HL-60 (cell line): ENCODE measurements at regions not wholly inside any gene's neighbourhood (a gene's known extent, or its start where the extent isn't known, plus 50 kb on each side); places are given as distances from the start of the nearest gene placed in this dataset.

Source experiments
- DNase-seq, 2 experiments: peaks; one replicate each; pipeline ENCODE4 v3.0.0-alpha.2; 2010 to 2020; ENCODE audit warnings: low read depth in 1 of 2, low spot score in 1 of 2
- H3K27ac ChIP-seq: fragments of 250-450 bp; sonication (Bioruptor Pico); replicated peaks from 2 replicates; pipeline ENCODE4 v1.5.1; 2020; ENCODE audit warnings: mild to moderate bottlenecking, moderate library complexity
- H3K27me3 ChIP-seq: fragments of 250-450 bp; sonication (Bioruptor Pico); 2 replicates; pipeline ENCODE4 v1.5.1; 2021; ENCODE audit warnings: mild to moderate bottlenecking, moderate library complexity; ENCODE audit not compliant: insufficient read depth, poor library complexity, severe bottlenecking
- H3K4me3 ChIP-seq: replicated peaks from 2 replicates; pipeline ENCODE4 v1.5.1; 2011; ENCODE audit warnings: mild to moderate bottlenecking, control low read depth, low read length; ENCODE audit not compliant: insufficient read depth
- CTCF ChIP-seq: IDR thresholded peaks from one replicate; pipeline ENCODE4 v1.5.1; 2011; ENCODE audit warnings: low read length, control low read depth, inconsistent platforms; ENCODE audit not compliant: insufficient read depth
- GABPA ChIP-seq: IDR thresholded peaks from 2 replicates; pipeline ENCODE4 v1.6.1; 2012; ENCODE audit warnings: low read depth
- POLR2AphosphoS5 ChIP-seq: IDR thresholded peaks from 2 replicates; pipeline ENCODE4 v1.6.1; 2012; ENCODE audit warnings: low read depth
- REST ChIP-seq: IDR thresholded peaks from 2 replicates; pipeline ENCODE4 v1.6.1; 2012; ENCODE audit warnings: low read depth; ENCODE audit not compliant: insufficient replicate concordance
- SPI1 ChIP-seq: IDR thresholded peaks from 2 replicates; pipeline ENCODE4 v1.6.1; 2012; ENCODE audit warnings: low read depth, mild to moderate bottlenecking, borderline replicate concordance

GRCh38 chr13:39840201-39840600 lies 184.7 kb downstream of the COG6 start:
- H3K27me3 ChIP-seq, result peaks cover 2% of the 10 kb centered on the region
- TF ChIP-seq SPI1 (no peak), REST (no peak), GABPA (no peak)
- no peak overlapping the region for H3K27ac ChIP-seq
- H3K4me3 ChIP-seq, result no peak overlapping the region
- DNase-seq, result no peak

- Histone ChIP-seq H3K27ac (no peak overlapping the region), H3K27me3 (peaks cover 2% of the 10 kb centered on the region), H3K4me3 (no peak overlapping the region)
- no peak for TF ChIP-seq REST
- no peak for TF ChIP-seq SPI1
- no peak for TF ChIP-seq CTCF
- DNase-seq, result no peak
These were observed 191.9 kb downstream of the COG6 start for GRCh38 chr13:39847336-39847735.

GRCh38 chr13:39855236-39855635 lies 199.8 kb downstream of the COG6 start:
- peaks cover 2% of the 10 kb centered on the region for H3K27me3 ChIP-seq
- TF ChIP-seq CTCF (no peak), POLR2AphosphoS5 (no peak), SPI1 (no peak), GABPA (no peak), REST (no peak)
- DNase-seq, result no peak
- H3K4me3 ChIP-seq, result no peak overlapping the region
- H3K27ac ChIP-seq, result no peak overlapping the region

GRCh38 chr13:39856714-39857113 lies 201.3 kb downstream of the COG6 start:
- Histone ChIP-seq H3K4me3 (no peak overlapping the region), H3K27ac (no peak overlapping the region), H3K27me3 (peaks cover 2% of the 10 kb centered on the region)
- no peak for DNase-seq
- TF ChIP-seq GABPA (no peak), POLR2AphosphoS5 (no peak), REST (no peak), SPI1 (no peak), CTCF (no peak)
